HFF-Myc (cell line): ENCODE measurements at regions not wholly inside any gene's neighbourhood (a gene's known extent, or its start where the extent isn't known, plus 50 kb on each side); places are given as distances from the start of the nearest gene placed in this dataset.
A peak's percentile ranks its signal among the peaks of the same experiment; 100 is the strongest.

ENCODE experiments used
- DNase-seq: peaks from one replicate; pipeline ENCODE4 v3.0.0-alpha.2; 2011; ENCODE audit warnings: low read depth; ENCODE audit errors: extremely low read depth
- H3K4me3 ChIP-seq: replicated peaks from 2 replicates; pipeline ENCODE4 v1.5.1; 2011; ENCODE audit warnings: low read depth, mild to moderate bottlenecking, control low read depth, low read length
- TF ChIP-seq, protein P1 (sequence below): IDR thresholded peaks from 2 replicates; pipeline ENCODE4 v1.5.1; 2012; ENCODE audit warnings: mild to moderate bottlenecking, low read depth, low read length, control low read depth; ENCODE audit errors: missing control alignments

DNA sequence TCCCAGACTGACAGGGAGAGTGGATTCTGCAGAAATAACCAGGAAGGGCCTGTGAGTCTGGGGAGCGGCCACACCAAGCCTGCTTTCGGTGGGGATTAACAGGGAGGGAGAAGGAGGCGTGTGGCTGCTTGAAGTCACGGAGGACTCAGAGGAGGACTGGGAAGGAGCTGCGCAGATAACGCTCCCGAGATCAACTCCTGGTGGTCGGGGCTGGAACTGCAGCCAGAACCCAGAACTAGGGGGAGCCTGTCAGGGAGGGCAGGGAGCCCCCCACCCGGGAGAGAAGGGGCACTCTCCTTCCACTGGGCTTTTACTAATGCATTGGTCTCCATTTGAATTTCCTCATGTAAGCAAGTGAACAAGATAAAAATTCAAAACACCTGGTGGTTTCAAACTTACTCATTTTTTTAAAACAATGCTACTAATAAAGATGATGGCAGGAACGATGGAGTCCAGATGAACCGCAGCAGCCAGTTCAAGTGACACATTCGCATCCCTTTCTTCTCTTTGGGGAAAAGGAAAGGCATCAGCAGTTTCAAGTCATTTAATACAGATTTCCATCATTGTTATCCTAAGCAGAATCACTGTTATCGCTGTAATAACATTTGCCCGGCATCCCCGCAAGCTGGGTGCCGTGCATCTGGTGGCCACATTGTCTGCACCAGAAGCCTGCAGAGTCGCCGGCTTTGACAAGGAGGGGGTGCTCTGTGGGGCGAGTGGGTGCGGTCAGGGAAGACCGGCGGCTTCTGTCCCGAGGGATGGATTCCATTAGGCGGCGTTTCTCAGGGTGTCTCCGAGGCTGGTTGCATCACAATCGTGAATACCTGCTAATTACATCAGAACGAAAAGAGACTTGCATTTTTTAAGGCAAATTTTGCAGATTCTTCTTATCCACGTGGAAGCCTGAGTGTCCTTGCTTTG is 183.0 kb downstream of the FOXL1 start:
- H3K4me3 ChIP-seq = peak overlapping the region; percentile 14
- TF ChIP-seq, protein P1, sequence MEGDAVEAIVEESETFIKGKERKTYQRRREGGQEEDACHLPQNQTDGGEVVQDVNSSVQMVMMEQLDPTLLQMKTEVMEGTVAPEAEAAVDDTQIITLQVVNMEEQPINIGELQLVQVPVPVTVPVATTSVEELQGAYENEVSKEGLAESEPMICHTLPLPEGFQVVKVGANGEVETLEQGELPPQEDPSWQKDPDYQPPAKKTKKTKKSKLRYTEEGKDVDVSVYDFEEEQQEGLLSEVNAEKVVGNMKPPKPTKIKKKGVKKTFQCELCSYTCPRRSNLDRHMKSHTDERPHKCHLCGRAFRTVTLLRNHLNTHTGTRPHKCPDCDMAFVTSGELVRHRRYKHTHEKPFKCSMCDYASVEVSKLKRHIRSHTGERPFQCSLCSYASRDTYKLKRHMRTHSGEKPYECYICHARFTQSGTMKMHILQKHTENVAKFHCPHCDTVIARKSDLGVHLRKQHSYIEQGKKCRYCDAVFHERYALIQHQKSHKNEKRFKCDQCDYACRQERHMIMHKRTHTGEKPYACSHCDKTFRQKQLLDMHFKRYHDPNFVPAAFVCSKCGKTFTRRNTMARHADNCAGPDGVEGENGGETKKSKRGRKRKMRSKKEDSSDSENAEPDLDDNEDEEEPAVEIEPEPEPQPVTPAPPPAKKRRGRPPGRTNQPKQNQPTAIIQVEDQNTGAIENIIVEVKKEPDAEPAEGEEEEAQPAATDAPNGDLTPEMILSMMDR = peak; percentile 91
- DNase-seq = peak; percentile 74

DNA sequence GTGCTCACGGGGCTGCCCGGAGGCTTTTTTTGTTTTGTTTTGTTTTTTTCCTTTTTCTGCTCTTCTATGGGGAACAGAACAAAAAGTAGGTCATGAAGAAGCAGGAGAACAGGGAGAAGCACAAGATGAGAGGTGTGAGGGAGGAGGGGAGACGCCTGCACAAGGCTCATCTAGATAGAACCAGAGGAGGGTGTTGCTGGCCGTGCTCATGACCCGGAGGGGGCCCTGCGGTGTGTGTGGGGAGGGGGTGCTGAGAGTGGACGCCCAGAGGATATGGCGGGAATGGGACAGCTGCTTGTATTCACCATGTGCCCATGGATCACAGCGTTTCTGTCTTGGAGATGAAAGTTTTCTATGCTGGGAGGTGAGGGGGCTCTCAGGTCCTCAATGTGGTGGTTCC is 183.7 kb downstream of the FOXL1 start:
- H3K4me3 ChIP-seq = peak overlapping the region; percentile 14; the same call in 1 of the 2 replicates
- no peak for DNase-seq
- TF ChIP-seq, protein P1 = no peak

DNA sequence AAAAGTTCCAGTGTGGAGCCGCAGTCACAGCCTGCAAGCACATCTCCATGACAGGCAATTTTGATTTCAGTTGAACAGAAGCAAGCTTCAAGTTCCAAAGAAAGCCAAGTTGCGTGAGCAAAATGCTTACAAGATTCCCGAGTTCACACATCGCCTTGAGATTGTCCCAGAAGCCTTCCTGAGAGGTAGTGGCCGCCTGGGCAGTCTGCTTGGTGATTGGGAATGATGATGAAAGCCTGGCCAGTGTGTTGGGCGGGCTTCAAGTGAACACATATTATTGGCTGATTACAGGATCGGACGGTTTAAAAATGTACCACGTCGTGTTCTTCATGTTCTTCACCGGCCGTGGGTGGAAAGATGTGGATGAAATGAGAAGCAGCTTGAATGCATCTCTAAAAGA is 185.5 kb downstream of the FOXL1 start:
- TF ChIP-seq, protein P1 = no peak
- no peak for DNase-seq

DNA sequence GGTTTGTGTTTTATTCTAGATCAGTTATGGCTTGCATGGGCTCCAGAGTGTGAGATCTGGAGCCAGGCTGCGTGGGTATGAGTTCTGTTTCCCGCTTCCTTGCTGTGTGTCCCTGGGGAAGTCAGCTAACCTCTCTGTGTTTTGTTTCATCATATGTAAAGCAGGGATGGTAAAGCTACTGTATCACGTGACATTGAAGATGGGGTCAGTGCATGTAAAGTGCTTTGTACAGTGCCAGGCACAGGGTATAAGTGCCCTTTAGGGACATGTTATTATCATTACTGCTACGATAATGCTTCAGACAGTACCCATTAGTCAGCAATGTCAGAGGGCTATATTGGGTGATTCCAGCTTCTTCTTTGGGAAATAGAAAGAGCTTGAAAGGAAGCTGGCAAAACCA is 186.2 kb downstream of the FOXL1 start:
- DNase-seq = no peak
- TF ChIP-seq, protein P1 = no peak
- no peak overlapping the region for H3K4me3 ChIP-seq

More for the DNA sequence above, 185.5 kb downstream of the FOXL1 start:
- H3K4me3 ChIP-seq = no peak overlapping the region

DNA sequence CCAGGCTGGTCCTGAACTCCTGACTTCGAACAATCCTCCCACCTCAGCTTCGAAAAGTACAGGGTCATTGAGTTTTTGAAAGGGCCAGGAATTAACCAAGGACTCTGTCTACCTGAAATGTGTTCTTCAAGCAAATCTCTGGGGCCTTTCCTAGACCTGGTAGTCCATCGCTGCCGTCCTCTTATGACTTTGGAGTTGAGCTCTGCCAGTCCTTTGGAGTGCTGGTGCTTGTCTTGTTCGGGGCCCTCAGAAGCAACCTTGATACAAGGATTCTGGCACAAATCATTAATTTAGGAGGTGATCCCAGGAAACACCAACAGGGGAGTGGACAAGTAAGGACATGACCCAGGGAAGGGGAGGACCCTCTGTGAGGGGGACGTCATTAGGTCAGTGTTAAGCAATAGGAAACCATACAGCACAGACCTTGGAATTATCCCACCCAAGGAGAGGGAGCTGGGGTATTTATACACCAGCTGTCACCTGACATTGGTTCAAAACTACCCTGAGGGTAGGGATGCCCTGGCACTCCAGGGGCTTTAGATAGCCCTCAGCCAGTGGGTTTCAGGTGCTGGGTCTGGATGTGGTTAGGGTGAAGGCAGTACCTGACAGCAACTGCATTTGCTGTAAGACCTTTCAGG is 187.2 kb downstream of the FOXL1 start:
- no peak for DNase-seq
- no peak overlapping the region for H3K4me3 ChIP-seq

DNA sequence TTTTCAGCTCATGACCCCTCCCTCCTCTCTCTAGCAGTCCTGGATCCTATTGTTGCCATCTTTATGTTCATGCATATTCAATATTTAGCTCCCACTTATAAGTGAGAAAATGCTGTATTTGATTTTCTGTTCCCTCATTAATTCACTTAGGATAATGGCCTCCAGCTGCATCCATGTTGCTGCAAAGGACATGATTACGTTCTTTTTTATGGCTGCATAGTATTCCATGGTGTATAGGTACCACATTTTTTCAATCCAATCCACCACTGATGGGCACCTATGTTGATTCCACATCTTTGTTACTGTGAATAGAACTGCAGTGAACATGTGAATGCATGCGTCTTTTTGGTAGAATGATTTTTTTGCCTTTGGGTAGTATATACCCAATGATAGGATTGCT is 188.4 kb downstream of the FOXL1 start:
- no peak overlapping the region for H3K4me3 ChIP-seq
- no peak for DNase-seq
- TF ChIP-seq, protein P1 = no peak

More for the DNA sequence above, 187.2 kb downstream of the FOXL1 start:
- TF ChIP-seq, protein P1 = no peak
